ENCODE measurements at regions not wholly inside any gene's neighbourhood (a gene's known extent, or its start where the extent isn't known, plus 50 kb on each side); places are given as distances from the start of the nearest gene placed in this dataset.

DNA sequence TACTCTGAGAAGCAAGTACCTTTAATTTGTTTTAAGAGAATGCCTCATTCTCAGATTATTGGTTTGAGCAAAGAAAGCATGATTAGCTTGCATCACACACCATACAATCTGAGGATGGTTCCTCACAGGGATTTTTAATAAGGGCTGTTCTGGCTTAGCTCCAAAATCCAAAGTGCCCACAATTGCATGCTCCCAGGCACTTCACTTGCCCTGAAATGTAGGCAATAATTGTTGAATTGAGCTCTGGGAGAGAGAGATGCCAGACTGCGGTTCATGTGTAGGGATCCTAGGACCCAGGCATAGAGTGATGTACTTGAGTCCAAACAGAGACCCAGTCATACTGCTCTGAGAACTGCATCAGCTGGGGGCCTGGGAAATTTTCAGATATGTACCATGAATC, 358.4 kb upstream of the CXorf51B start:
- no peaks in the 10 kb centered on the region for H3K36me3 ChIP-seq (ENCODE audit: control insufficient read depth, insufficient read depth, low read length)
- FAIRE-seq (no peak), DNase-seq (ENCODE audit: low read depth) (no peak)
- TF ChIP-seq, protein P1, sequence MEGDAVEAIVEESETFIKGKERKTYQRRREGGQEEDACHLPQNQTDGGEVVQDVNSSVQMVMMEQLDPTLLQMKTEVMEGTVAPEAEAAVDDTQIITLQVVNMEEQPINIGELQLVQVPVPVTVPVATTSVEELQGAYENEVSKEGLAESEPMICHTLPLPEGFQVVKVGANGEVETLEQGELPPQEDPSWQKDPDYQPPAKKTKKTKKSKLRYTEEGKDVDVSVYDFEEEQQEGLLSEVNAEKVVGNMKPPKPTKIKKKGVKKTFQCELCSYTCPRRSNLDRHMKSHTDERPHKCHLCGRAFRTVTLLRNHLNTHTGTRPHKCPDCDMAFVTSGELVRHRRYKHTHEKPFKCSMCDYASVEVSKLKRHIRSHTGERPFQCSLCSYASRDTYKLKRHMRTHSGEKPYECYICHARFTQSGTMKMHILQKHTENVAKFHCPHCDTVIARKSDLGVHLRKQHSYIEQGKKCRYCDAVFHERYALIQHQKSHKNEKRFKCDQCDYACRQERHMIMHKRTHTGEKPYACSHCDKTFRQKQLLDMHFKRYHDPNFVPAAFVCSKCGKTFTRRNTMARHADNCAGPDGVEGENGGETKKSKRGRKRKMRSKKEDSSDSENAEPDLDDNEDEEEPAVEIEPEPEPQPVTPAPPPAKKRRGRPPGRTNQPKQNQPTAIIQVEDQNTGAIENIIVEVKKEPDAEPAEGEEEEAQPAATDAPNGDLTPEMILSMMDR (IDR thresholded peaks at IDR 0.05; ENCODE audit: insufficient read depth, low read length, severe bottlenecking) = no peak
- H3K27me3 ChIP-seq (ENCODE audit: control insufficient read depth, insufficient read depth, low read length) = no peaks in the 10 kb centered on the region
- no peak overlapping the region for H3K4me3 ChIP-seq (ENCODE audit: low read depth, low read length)

DNA sequence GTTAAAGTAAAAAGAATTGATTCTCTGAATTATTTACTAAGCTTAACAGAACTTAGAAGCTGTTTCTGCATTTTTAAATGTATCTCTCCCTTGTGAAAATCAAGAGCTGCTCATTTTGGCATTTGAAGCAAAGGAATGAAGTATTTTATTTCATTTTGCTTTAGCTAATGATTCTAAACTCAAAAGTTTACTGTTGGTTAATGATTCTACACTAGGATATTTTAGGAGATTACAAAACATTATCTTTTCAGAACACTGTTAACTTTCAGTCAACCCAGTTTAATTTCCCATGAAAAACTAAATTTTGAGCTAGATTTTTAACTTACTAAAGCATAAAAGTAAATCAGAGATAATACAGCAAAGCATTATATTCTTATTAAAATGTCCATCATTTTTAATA, 355.2 kb upstream of the CXorf51B start:
- FAIRE-seq = no peak
- Histone ChIP-seq H3K36me3 (ENCODE audit: control insufficient read depth, insufficient read depth, low read length) (no peaks in the 10 kb centered on the region), H3K4me3 (ENCODE audit: low read depth, low read length) (no peak overlapping the region), H3K27me3 (ENCODE audit: control insufficient read depth, insufficient read depth, low read length) (no peaks in the 10 kb centered on the region)
- TF ChIP-seq, protein P1 (IDR thresholded peaks at IDR 0.05; ENCODE audit: insufficient read depth, low read length, severe bottlenecking) = no peak
- no peak for DNase-seq (ENCODE audit: low read depth)

DNA sequence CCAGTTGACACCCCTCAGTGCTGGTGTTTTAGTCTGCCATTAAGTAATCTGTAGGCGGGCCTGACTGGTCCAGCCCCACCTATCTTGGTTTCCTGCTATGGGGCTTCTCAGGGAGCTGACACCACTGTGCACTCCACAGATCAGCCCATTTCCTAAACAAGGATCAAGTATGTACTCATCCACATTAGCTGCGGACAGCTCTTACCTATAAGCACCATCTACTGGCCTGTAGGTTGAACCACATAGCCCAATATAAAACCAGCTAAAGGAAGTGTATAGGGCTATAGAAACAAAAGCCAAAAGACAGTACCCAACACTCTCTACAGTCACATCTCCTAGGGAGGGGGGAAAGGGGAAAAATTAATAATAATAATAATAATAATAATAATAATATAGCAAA, 353.5 kb upstream of the CXorf51B start:
- TF ChIP-seq, protein P1 (IDR thresholded peaks at IDR 0.05; ENCODE audit: insufficient read depth, low read length, severe bottlenecking) = no peak
- Histone ChIP-seq H3K36me3 (ENCODE audit: control insufficient read depth, insufficient read depth, low read length) (no peaks in the 10 kb centered on the region), H3K27me3 (ENCODE audit: control insufficient read depth, insufficient read depth, low read length) (no peaks in the 10 kb centered on the region), H3K4me3 (ENCODE audit: low read depth, low read length) (no peak overlapping the region)
- DNase-seq (ENCODE audit: low read depth) (no peak), FAIRE-seq (no peak)

DNA sequence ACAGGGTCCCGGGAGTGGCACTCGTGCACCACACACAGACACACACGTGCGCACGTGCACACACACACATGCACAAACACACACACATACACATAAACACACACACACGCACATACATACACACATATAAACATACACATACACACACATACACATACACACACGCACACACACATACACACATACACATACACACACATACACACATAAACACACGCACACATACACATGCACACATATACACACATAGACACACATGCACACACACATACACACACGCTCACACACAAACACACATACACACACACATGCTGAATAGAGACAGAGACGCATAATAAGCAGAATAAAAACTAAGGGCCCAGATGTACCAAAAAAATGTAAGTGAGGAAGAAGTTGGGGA, 332.2 kb upstream of the CXorf51B start:
- FAIRE-seq (peak; percentile 83), DNase-seq (ENCODE audit: low read depth) (no peak)
- Histone ChIP-seq H3K36me3 (ENCODE audit: control insufficient read depth, insufficient read depth, low read length) (no peaks in the 10 kb centered on the region), H3K27me3 (ENCODE audit: control insufficient read depth, insufficient read depth, low read length) (no peaks in the 10 kb centered on the region), H3K4me3 (ENCODE audit: low read depth, low read length) (no peak overlapping the region)
- TF ChIP-seq, protein P1 (IDR thresholded peaks at IDR 0.05; ENCODE audit: insufficient read depth, low read length, severe bottlenecking) = no peak

DNA sequence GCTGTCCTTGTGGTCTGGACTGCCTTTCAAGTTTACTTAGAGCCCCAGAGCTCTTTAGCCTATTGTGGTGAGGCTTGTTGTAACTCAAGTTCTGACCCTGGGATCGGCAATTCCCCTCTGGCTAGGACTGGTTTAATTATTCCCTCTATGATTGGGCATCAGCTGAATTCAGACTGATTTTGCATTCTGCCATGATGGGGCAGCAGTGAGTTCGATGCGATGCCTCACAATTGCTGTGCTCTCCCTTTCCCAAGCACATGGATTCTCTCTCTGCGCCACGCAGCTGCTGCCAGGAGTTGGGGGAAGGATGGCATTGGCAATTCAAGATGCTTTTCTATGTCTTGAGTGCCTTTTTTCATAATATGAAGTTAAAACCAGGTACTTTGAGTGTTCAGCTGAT, 327.8 kb upstream of the CXorf51B start:
- DNase-seq (ENCODE audit: low read depth) (no peak), FAIRE-seq (no peak)
- H3K4me3 ChIP-seq (ENCODE audit: low read depth, low read length) = no peak overlapping the region
- TF ChIP-seq, protein P1 (IDR thresholded peaks at IDR 0.05; ENCODE audit: insufficient read depth, low read length, severe bottlenecking) = no peak
- no peaks in the 10 kb centered on the region for H3K36me3 ChIP-seq (ENCODE audit: control insufficient read depth, insufficient read depth, low read length)
- H3K27me3 ChIP-seq (ENCODE audit: control insufficient read depth, insufficient read depth, low read length) = no peaks in the 10 kb centered on the region
